Psoas muscle (tissue), 7 donors: ENCODE measurements at regions not wholly inside any gene's neighbourhood (a gene's known extent, or its start where the extent isn't known, plus 50 kb on each side); places are given as distances from the start of the nearest gene placed in this dataset.

ENCODE experiments used
- ATAC-seq, 4 donors: fragments of 200-7000 bp; cut with Tn5 transposase; one replicate each; pipeline ENCODE4 v1.9.1; 2020; ENCODE audit warnings: moderate library complexity in 3 of 4, mild to moderate bottlenecking in 2 of 4
- DNase-seq, 2 donors: peaks; one replicate each; pipeline ENCODE4 v3.0.0-alpha.2; 2020
- H3K27ac ChIP-seq: fragments of 200-600 bp; one replicate; pipeline ENCODE4 v1.8.0; 2022
- H3K27me3 ChIP-seq, 3 donors: fragments of 200-600 bp in 1 of 3; one replicate each; pipeline versions ENCODE4 v1.6.1 to v1.8.0; 2013 to 2022; ENCODE audit warnings: low read length in 2 of 3, mild to moderate bottlenecking in 2 of 3, moderate library complexity in 1 of 3; ENCODE audit not compliant: insufficient read depth in 3 of 3
- H3K36me3 ChIP-seq, 2 donors: fragments of 200-600 bp in 1 of 2; one replicate each; pipeline versions ENCODE4 v1.6.1 to v1.8.0; 2013 to 2022; ENCODE audit warnings: low read depth in 1 of 2, mild to moderate bottlenecking in 1 of 2, moderate library complexity in 1 of 2; ENCODE audit not compliant: insufficient read depth in 1 of 2
- H3K4me1 ChIP-seq: fragments of 200-600 bp; one replicate; pipeline ENCODE4 v1.8.0; 2022
- H3K4me3 ChIP-seq: fragments of 200-600 bp; one replicate; pipeline ENCODE4 v1.8.0; 2022; ENCODE audit warnings: mild to moderate bottlenecking
- H3K9me3 ChIP-seq: fragments of 200-600 bp; one replicate; pipeline ENCODE4 v1.8.0; 2022
- CTCF ChIP-seq: fragments of 200-600 bp; IDR thresholded peaks from one replicate; pipeline ENCODE4 v1.8.0; 2022; ENCODE audit warnings: antibody characterized with exemption
- WGBS, 3 donors: extraction: QIAGEN DNeasy Blood & Tissue Kit; methylation state at CpG; one replicate each; pipeline versions ENCODE4 v1.1.6 to v1.1.7; 2013; 5-methylcytosine and 5-hydroxymethylcytosine counted together
- intact Hi-C, 2 donors: fragments of 100-400 bp; cut with DNase I; formaldehyde crosslinking; loops; one replicate each; pipeline versions ENCODE4 v1.11.0 to v1.14.2; 2022
- donor health status: healthy with polysubstance abuse.
- donor health status: DM: no; HTN: no; CAD: no; lungs with moderate emphysema.
- donor health status: Bipolar disorder and iron deficiency.
- donor health status: healthy.
- donor health status: DM: yes; HTN: yes; CAD: no.
- donor health status: DM: no; HTN: no; CAD: no.
- donor health status: DM: yes; HTN: yes; CAD: no.

GRCh38 chr10:62652564-62652963 lies 152.0 kb upstream of the ADO start:
- no peak for TF ChIP-seq CTCF
- no peaks in the 10 kb centered on the region for H3K27me3 ChIP-seq
- H3K4me1 ChIP-seq = no peaks in the 10 kb centered on the region
- H3K27ac ChIP-seq = no peak overlapping the region
- no peaks in the 10 kb centered on the region for H3K9me3 ChIP-seq
- H3K4me3 ChIP-seq = no peak overlapping the region
- ATAC-seq (no peak), DNase-seq (no peak)
- intact Hi-C loops = no loop called here
- no peaks in the 10 kb centered on the region for H3K36me3 ChIP-seq

DNA sequence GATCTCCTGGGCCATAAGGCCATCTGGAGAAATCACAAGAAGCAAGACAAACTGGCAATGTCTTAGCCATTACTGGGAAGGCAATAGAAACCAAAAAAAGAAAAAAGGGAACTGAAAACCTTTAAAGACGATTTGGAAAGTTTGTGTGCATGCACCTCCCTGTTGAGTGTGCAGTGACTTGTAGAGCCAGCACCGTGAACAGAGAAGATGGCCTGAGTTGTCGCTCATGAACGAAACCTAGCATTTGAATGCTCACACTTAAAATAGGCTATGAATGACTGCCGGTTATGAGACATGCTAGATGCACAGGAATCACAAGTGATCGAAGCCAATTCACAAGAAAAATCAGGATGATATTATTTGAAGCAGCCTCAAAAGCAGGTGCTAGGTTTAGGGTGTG lies 151.3 kb upstream of the ADO start:
- 88 to 92% (median 88%) methylated on average over 6 of the region's 6 CpGs for WGBS, 3 donors
- DNase-seq (no peak), ATAC-seq (no peak)

GRCh38 chr10:62654966-62655336 lies 149.6 kb upstream of the ADO start:
- 100% methylated on average over 1 of the region's 1 CpG for WGBS, 3 donors
- no peaks in the 10 kb centered on the region for H3K27me3 ChIP-seq
- no peaks in the 10 kb centered on the region for H3K4me1 ChIP-seq
- no peak for ATAC-seq
- no peaks in the 10 kb centered on the region for H3K36me3 ChIP-seq
- intact Hi-C loops = no loop called here
- no peak for TF ChIP-seq CTCF
- no peak overlapping the region for H3K27ac ChIP-seq
- H3K9me3 ChIP-seq = no peaks in the 10 kb centered on the region
- H3K4me3 ChIP-seq = no peak overlapping the region
- DNase-seq = no peak

More for the DNA sequence above, 151.3 kb upstream of the ADO start:
- H3K27me3 ChIP-seq = no peaks in the 10 kb centered on the region
- H3K4me3 ChIP-seq = no peak overlapping the region
- H3K36me3 ChIP-seq = no peaks in the 10 kb centered on the region
- no peaks in the 10 kb centered on the region for H3K9me3 ChIP-seq
- TF ChIP-seq CTCF = no peak
- no peaks in the 10 kb centered on the region for H3K4me1 ChIP-seq
- no peak overlapping the region for H3K27ac ChIP-seq
- intact Hi-C loops = no loop called here

DNA sequence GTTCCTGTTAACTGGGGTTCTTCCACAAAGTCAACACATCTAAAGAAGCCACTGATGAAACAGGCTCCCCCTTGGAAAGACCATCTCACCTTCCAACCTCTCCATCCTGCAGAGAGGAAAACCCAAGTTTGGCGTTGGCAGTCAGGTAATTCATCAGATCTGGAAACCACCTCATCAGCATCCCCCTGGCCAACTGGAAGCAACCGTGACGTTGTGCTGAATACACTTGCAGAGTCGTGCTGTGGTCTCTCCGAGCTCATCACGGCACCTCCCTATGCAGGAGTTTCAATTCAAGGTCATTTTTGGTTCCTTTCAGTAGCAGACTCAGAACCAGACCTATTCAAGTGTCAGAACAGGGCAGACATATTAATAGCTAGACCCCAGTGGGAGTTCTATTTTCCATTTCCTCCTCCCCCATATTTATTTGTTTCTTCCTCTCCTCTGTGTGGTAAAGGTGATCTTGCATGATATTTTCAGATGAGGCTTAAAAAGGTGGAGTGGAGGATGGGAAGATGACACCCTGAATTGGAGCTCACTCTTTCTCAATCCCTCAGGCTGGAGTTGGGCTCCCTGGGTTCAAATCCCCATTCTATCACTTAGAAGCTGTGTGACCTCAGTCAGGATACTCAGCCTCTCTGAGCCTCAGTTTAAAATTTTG lies 149.1 kb upstream of the ADO start:
- no peak for TF ChIP-seq CTCF
- intact Hi-C loops = no loop called here
- ATAC-seq = no peak

DNA sequence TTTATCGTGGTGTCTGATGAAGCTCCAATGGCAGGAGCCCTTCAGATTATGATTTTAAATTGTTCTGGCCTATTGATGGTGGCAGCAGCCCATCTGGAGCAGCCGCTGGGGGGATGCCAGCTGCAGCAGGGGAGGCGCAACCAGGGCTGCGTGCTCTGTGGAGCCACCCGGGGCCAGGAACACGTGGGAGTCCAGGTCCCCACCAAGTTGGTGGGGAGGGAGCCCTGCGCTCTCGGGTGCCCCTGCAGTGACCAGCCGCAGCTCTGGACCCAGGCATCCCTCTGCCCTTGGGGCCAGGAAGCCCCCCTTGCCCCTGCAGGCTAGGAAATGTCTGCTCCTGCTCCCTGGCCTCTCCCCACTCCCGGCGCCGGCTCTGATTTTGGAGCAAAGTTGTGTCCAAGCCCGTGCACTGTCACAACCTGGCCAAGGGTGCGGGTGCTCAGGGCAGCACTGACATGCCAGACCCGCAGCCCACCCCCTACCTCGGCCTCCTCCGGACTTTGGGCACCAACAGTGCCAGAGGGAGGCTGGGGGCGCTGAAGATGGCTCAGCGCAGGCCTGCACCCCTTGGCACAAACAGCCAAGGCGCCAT lies 147.2 kb upstream of the ADO start:
- DNase-seq (peak in 1 of 2 donors; percentile 41), ATAC-seq (no peak)
- no peaks in the 10 kb centered on the region for H3K4me1 ChIP-seq
- no peak overlapping the region for H3K4me3 ChIP-seq
- TF ChIP-seq CTCF = no peak
- intact Hi-C loops = no loop called here
- WGBS, 3 donors = 78 to 86% (median 80%) methylated on average over 18 to 20 of the region's 20 CpGs
- H3K27ac ChIP-seq = no peak overlapping the region
- no peaks in the 10 kb centered on the region for H3K9me3 ChIP-seq
- H3K27me3 ChIP-seq = no peaks in the 10 kb centered on the region
- no peaks in the 10 kb centered on the region for H3K36me3 ChIP-seq

More for the DNA sequence above, 149.1 kb upstream of the ADO start:
- no peak for DNase-seq
- H3K36me3 ChIP-seq = no peaks in the 10 kb centered on the region
- H3K27ac ChIP-seq = no peak overlapping the region
- no peaks in the 10 kb centered on the region for H3K27me3 ChIP-seq
- H3K4me1 ChIP-seq = no peaks in the 10 kb centered on the region
- no peak overlapping the region for H3K4me3 ChIP-seq
- 82 to 95% (median 85%) methylated on average over 6 of the region's 6 CpGs for WGBS, 3 donors
- H3K9me3 ChIP-seq = no peaks in the 10 kb centered on the region
